ENCODE measurements at regions not wholly inside any gene's neighbourhood (a gene's known extent, or its start where the extent isn't known, plus 50 kb on each side); places are given as distances from the start of the nearest gene placed in this dataset.

- no peak for TF ChIP-seq RCOR1 (IDR thresholded peaks at IDR 0.05; ENCODE audit: insufficient replicate concordance, low read length)
Observed at GRCh38 chr2:37563375-37564015, 107.9 kb downstream of the CDC42EP3 start (continued).

- Histone ChIP-seq H4K91ac (ENCODE audit: insufficient read depth, low read depth, low read length) (peak overlapping the region; percentile 43; the same call in 1 of the 2 replicates), H3K18ac (ENCODE audit: low read depth, low read length) (peak overlapping the region; percentile 81), H3K56ac (ENCODE audit: extremely low read depth, insufficient read depth, low read length) (no peak overlapping the region), H3K27ac (ENCODE audit: insufficient read depth, low read length) (no peak overlapping the region), H3K14ac (replicated peaks; ENCODE audit: low read depth, low read length) (peak overlapping the region; percentile 50), H4K5ac (ENCODE audit: low read depth, low read length) (peak overlapping the region; percentile 72), H2AFZ (replicated peaks; ENCODE audit: low read length, poor library complexity) (peak overlapping the region; percentile 59), H2BK5ac (ENCODE audit: low read depth, low read length, poor library complexity, severe bottlenecking) (no peak overlapping the region), H3K9me1 (ENCODE audit: insufficient read depth, low read length) (peaks cover 5% of the 10 kb centered on the region; the same call in 1 of the 2 replicates), H3K4ac (ENCODE audit: low read depth, low read length) (peak overlapping the region; percentile 39; the same call in 1 of the 2 replicates), H3K4me2 (ENCODE audit: low read depth, low read length) (no peak overlapping the region; the same call in 1 of the 2 replicates), H3K27me3 (ENCODE audit: control insufficient read depth, insufficient read depth, low read length) (no peaks in the 10 kb centered on the region), H4K20me1 (ENCODE audit: insufficient read depth, low read length) (no peaks in the 10 kb centered on the region), H3K4me3 (ENCODE audit: insufficient read depth, low read depth, low read length) (no peak overlapping the region), H2BK15ac (ENCODE audit: low read depth, low read length) (peak overlapping the region; percentile 94; the same call in 2 of the 3 replicates), H4K8ac (ENCODE audit: low read depth in 2 of 2, low read length in 2 of 2) (peak overlapping the region in 1 of 2 experiments; percentile 15; a peak in 1 of 4 replicates), H3K9ac (ENCODE audit: low read depth, low read length) (no peak overlapping the region), H3K79me1 (ENCODE audit: low read depth in 1 of 2, low read length in 2 of 2) (no peaks in the 10 kb centered on the region), H3K23ac (ENCODE audit: low read depth, low read length) (peak overlapping the region; percentile 22), H2BK20ac (ENCODE audit: low read depth, low read length) (peak overlapping the region; percentile 71), H2AK9ac (replicated peaks; ENCODE audit: low read depth, low read length, poor library complexity) (no peak overlapping the region), H3K9me3 (ENCODE audit: control insufficient read depth, insufficient read depth, low read length) (no peaks in the 10 kb centered on the region), H3K4me1 (ENCODE audit: control insufficient read depth, insufficient read depth, low read length) (peaks cover 20% of the 10 kb centered on the region; the same call in 1 of the 2 replicates), H2AK5ac (ENCODE audit: low read depth, low read length) (peak overlapping the region; percentile 50; the same call in 1 of the 2 replicates), H3K36me3 (ENCODE audit: control insufficient read depth, insufficient read depth, low read length) (no peaks in the 10 kb centered on the region), H2BK120ac (ENCODE audit: low read depth, low read length) (peak overlapping the region; percentile 68)
- TF ChIP-seq RAD21 (IDR thresholded peaks at IDR 0.05; ENCODE audit: low read length) (no peak), MXI1 (IDR thresholded peaks at IDR 0.05; ENCODE audit: borderline replicate concordance, low read depth, low read length) (no peak), NFE2L2 (IDR thresholded peaks at IDR 0.05; ENCODE audit: low read depth, low read length) (no peak), USF2 (IDR thresholded peaks at IDR 0.05; ENCODE audit: low read depth, low read length) (no peak), FOS (IDR thresholded peaks at IDR 0.05; ENCODE audit: low read depth, low read length) (no peak)
- POLR2A ChIA-PET (ENCODE audit: unreplicated experiment): no interaction called here
- WGBS, 2 experiments (ENCODE audit: extremely low coverage in 2 of 2, insufficient read length in 1 of 2): 88% methylated on average over 2 of the region's 7 CpGs; no CpG with 5 or more reads in 1 of the 2 experiments
- CTCF ChIA-PET: no interaction called here
- in situ Hi-C loops (cut with MboI; ENCODE audit: low sequenced_read_pairs): no loop called here
- BruUV-seq (replicated peaks): no TSS peak
- DNase-seq: no peak
- ATAC-seq (ENCODE audit: low read depth): no peak
- intact Hi-C loops (cut with micrococcal nuclease): no loop called here
- dilution Hi-C loops (cut with HindIII; ENCODE audit: low sequenced_read_pairs, unreplicated experiment): no loop called here
Observed at GRCh38 chr2:37564356-37564755, 107.1 kb downstream of the CDC42EP3 start.

All from IMR-90 (cell line).